IPS DF 6.9 (cell line): ENCODE measurements at regions not wholly inside any gene's neighbourhood (a gene's known extent, or its start where the extent isn't known, plus 50 kb on each side); places are given as distances from the start of the nearest gene placed in this dataset.

Experiments used
- DNase-seq: peaks from one replicate; pipeline ENCODE4 v3.0.0-alpha.2; 2013; ENCODE audit warnings: low read depth, low spot score
- H3K27ac ChIP-seq: one replicate; pipeline ENCODE4 v1.5.1; 2013; ENCODE audit warnings: low read length, control low read depth
- H3K27me3 ChIP-seq: 2 replicates; pipeline ENCODE4 v1.6.1; 2013; ENCODE audit warnings: mild to moderate bottlenecking, low read length; ENCODE audit not compliant: control insufficient read depth, insufficient read depth
- H3K36me3 ChIP-seq: 2 replicates; pipeline ENCODE4 v1.6.1; 2013; ENCODE audit warnings: low read length; ENCODE audit not compliant: control insufficient read depth, insufficient read depth
- H3K4me1 ChIP-seq: 2 replicates; pipeline ENCODE4 v1.6.1; 2013; ENCODE audit warnings: low read length; ENCODE audit not compliant: control insufficient read depth, insufficient read depth
- H3K4me3 ChIP-seq: 2 replicates; pipeline ENCODE4 v1.5.1; 2013; ENCODE audit warnings: mild to moderate bottlenecking, low read length
- H3K9me3 ChIP-seq: 2 replicates; pipeline ENCODE4 v1.6.1; 2013; ENCODE audit warnings: low read length, inconsistent platforms; ENCODE audit not compliant: control insufficient read depth, insufficient read depth
- WGBS: extraction: QIAGEN DNeasy Blood & Tissue Kit; methylation state at CpG from one replicate; pipeline ENCODE4 v1.1.7; 2013; ENCODE audit warnings: mixed read lengths, missing lambda C conversion rate; ENCODE audit not compliant: insufficient read length, insufficient coverage; 5-methylcytosine and 5-hydroxymethylcytosine counted together

GRCh38 chr7:46664453-46664852, 743.4 kb upstream of the IGFBP3 start:
- Histone ChIP-seq H3K4me1 (no peaks in the 10 kb centered on the region; the same call in 1 of the 2 replicates), H3K27ac (no peak overlapping the region), H3K9me3 (no peaks in the 10 kb centered on the region), H3K4me3 (no peak overlapping the region), H3K27me3 (no peaks in the 10 kb centered on the region), H3K36me3 (no peaks in the 10 kb centered on the region)
- DNase-seq: no peak
- WGBS: no CpG with 5 or more reads among the region's 1 CpG

DNA sequence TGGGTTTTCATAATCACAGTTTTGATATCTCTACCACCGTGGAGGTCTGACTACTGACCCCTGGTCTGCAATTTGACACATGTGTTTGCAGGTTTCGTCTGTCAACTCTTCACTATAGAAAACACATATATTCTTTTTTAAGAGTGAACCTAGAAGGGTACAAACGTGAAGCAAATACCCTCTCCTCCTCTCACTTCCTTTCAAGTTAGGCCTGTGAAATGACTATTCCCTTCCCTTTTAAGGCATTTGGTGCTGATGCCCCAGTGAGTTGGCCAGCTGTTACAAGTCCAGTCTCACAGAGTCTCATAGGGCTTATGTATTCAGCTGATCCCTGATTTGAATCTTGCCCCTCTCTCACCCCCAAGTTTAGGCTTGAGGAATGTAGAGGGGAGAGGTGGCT, 742.0 kb upstream of the IGFBP3 start:
- H3K9me3 ChIP-seq: no peaks in the 10 kb centered on the region
- H3K36me3 ChIP-seq: no peaks in the 10 kb centered on the region
- no peak for DNase-seq
- H3K27ac ChIP-seq: no peak overlapping the region
- no peaks in the 10 kb centered on the region for H3K27me3 ChIP-seq
- no peaks in the 10 kb centered on the region; the same call in 1 of the 2 replicates for H3K4me1 ChIP-seq
- no CpG with 5 or more reads among the region's 3 CpGs for WGBS
- H3K4me3 ChIP-seq: no peak overlapping the region

DNA sequence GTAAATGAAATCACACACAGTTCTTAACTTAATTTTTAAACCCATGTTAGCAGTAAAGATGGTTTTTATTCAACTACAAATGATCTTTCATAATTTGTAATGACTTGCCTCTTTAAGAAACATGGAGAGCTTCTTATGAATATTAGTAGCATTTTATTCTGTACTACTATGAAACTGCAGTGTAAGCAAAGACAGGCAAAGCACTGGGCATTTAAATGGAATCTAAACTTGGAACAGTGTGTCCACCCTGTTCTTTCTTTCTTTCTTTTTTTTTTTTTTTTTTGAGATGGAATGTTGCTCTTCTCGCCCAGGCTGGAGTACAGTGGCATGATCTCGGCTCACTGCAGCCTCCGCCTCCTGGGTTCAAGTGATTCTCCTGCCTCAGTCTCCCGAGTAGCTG, 740.4 kb upstream of the IGFBP3 start:
- no peak for DNase-seq
- Histone ChIP-seq H3K27ac (no peak overlapping the region), H3K4me3 (no peak overlapping the region), H3K27me3 (no peaks in the 10 kb centered on the region), H3K36me3 (no peaks in the 10 kb centered on the region), H3K9me3 (no peaks in the 10 kb centered on the region), H3K4me1 (no peaks in the 10 kb centered on the region; the same call in 1 of the 2 replicates)
- no CpG with 5 or more reads among the region's 4 CpGs for WGBS

GRCh38 chr7:46660402-46660980, 739.4 kb upstream of the IGFBP3 start:
- no peaks in the 10 kb centered on the region for H3K36me3 ChIP-seq
- H3K4me1 ChIP-seq: no peaks in the 10 kb centered on the region; the same call in 1 of the 2 replicates
- H3K27ac ChIP-seq: no peak overlapping the region
- H3K4me3 ChIP-seq: no peak overlapping the region
- no peak for DNase-seq
- no peaks in the 10 kb centered on the region for H3K27me3 ChIP-seq
- no peaks in the 10 kb centered on the region for H3K9me3 ChIP-seq
- WGBS: no CpG with 5 or more reads among the region's 2 CpGs

DNA sequence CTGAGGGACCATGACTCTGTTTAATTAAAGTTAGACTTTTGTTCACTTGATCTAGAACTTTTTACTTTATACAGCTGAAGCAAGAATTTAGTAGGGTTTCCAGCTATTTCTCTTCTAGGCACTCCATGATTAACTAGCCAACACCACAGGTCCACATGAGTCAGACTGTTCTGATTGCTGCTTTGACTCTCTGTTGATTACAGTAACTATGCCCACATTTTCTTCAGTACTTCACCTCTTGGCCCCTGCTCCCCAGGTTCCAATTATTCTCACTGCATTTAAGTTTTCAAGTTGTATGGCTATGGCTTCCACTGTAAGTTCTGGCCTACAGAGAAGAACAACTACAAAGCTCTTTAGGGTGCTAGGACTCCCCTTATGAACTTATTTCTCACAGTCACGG, 737.2 kb upstream of the IGFBP3 start:
- no CpG with 5 or more reads among the region's 1 CpG for WGBS
- Histone ChIP-seq H3K27ac (no peak overlapping the region), H3K4me1 (no peaks in the 10 kb centered on the region; the same call in 1 of the 2 replicates), H3K27me3 (no peaks in the 10 kb centered on the region), H3K4me3 (no peak overlapping the region), H3K9me3 (no peaks in the 10 kb centered on the region), H3K36me3 (no peaks in the 10 kb centered on the region)
- no peak for DNase-seq

- no peaks in the 10 kb centered on the region for H3K9me3 ChIP-seq
- no peaks in the 10 kb centered on the region for H3K27me3 ChIP-seq
- H3K36me3 ChIP-seq: no peaks in the 10 kb centered on the region
- H3K27ac ChIP-seq: no peak overlapping the region
- H3K4me1 ChIP-seq: no peaks in the 10 kb centered on the region
- no peak overlapping the region for H3K4me3 ChIP-seq
- WGBS: no CpG with 5 or more reads among the region's 1 CpG
- no peak for DNase-seq
Measured at GRCh38 chr7:46654546-46655443, 733.7 kb upstream of the IGFBP3 start.

DNA sequence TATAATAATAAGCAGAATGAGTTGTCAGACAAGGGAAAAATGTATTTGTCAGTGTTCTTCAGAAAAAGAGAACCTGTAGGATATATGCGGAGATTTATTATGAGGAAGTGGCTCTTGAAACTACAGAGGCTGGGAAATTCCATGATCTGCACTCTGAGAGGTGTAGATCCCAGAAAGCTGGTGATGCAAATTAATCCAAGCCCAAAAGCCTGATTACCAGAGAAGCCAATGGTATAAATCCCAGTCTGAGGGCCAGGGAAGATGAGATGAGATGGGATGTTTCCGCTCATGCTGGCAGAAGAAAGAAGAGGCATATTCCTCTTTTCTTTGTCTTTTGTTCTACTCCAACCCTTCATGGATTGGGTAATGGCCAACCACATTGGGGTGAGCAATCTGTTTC, 732.8 kb upstream of the IGFBP3 start:
- Histone ChIP-seq H3K4me3 (no peak overlapping the region), H3K27ac (no peak overlapping the region), H3K4me1 (no peaks in the 10 kb centered on the region), H3K36me3 (no peaks in the 10 kb centered on the region), H3K27me3 (no peaks in the 10 kb centered on the region), H3K9me3 (no peaks in the 10 kb centered on the region)
- no peak for DNase-seq
- WGBS: no CpG with 5 or more reads among the region's 2 CpGs

- no peak overlapping the region for H3K27ac ChIP-seq
- no peak for DNase-seq
- no peaks in the 10 kb centered on the region for H3K36me3 ChIP-seq
- no CpG with 5 or more reads among the region's 4 CpGs for WGBS
- H3K27me3 ChIP-seq: no peaks in the 10 kb centered on the region
- no peaks in the 10 kb centered on the region for H3K4me1 ChIP-seq
- H3K9me3 ChIP-seq: no peaks in the 10 kb centered on the region
- no peak overlapping the region for H3K4me3 ChIP-seq
Measured at GRCh38 chr7:46652317-46652716, 731.2 kb upstream of the IGFBP3 start.

DNA sequence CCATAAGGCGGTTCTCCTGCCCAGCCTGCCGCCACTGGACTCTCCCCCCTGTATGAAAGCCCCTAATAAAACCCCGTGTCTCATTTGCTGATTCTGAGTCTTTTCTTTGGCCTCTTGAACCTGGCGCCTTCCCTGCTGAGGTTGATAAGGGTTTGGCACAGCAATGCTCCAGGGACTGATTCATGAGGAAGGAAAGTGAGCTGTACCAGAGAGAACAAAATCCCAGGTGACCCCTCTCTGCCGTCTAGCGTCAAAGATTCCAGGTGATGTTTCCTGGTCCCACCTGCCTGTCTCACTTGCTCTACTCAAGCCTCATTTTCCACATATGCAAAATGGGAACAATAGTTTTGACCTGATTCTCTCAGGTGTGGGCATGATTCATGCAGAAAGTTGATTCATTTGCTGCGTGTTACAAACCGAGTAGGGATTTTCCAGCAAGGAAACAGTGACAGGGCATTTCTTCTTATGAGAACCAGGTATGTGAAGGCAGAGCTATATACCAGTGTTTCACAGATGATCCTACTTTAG, 730.6 kb upstream of the IGFBP3 start:
- no peak for DNase-seq
- WGBS: no CpG with 5 or more reads among the region's 8 CpGs
- Histone ChIP-seq H3K27me3 (no peaks in the 10 kb centered on the region), H3K4me1 (no peaks in the 10 kb centered on the region), H3K27ac (no peak overlapping the region), H3K9me3 (no peaks in the 10 kb centered on the region), H3K4me3 (no peak overlapping the region), H3K36me3 (no peaks in the 10 kb centered on the region)

DNA sequence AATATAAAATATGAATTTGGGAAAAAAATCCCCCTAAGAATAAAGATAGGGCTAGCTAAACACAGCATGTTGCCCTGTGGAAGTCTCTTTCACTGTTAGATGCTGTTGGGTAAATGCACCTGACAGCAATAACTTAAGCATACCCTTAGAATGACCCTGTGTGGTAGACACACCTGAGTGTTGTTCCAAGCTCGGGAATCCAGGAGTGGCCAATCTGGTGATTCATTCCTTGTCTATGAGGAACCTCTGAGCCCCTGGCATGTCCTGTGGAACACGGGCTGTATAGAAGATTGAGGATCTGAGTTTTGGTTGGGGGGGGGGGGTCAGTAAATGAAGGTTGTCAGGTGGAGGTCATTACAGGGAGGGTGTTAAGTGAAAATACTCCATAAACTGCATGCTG, 730.0 kb upstream of the IGFBP3 start:
- Histone ChIP-seq H3K27me3 (no peaks in the 10 kb centered on the region), H3K36me3 (no peaks in the 10 kb centered on the region), H3K4me3 (no peak overlapping the region), H3K9me3 (no peaks in the 10 kb centered on the region), H3K27ac (no peak overlapping the region), H3K4me1 (no peaks in the 10 kb centered on the region)
- no CpG with 5 or more reads among the region's 2 CpGs for WGBS
- DNase-seq: no peak
